ENCODE measurements at regions not wholly inside any gene's neighbourhood (a gene's known extent, or its start where the extent isn't known, plus 50 kb on each side); places are given as distances from the start of the nearest gene placed in this dataset.

- H3K4me3 ChIP-seq (ENCODE audit: low read depth, low read length) = no peak overlapping the region
- TF ChIP-seq CTCF (IDR thresholded peaks at IDR 0.05; ENCODE audit: control insufficient read depth, extremely low read depth, insufficient read depth) = no peak
These were observed 82.5 kb downstream of the PALM2AKAP2 start for GRCh38 chr9:109862452-109862851.

GRCh38 chr9:109863961-109864360, 84.0 kb downstream of the PALM2AKAP2 start:
- no peak for DNase-seq (ENCODE audit: low read depth)
- H3K4me3 ChIP-seq (ENCODE audit: low read depth, low read length) = no peak overlapping the region
- no peak for TF ChIP-seq CTCF (IDR thresholded peaks at IDR 0.05; ENCODE audit: control insufficient read depth, extremely low read depth, insufficient read depth)

More at GRCh38 chr9:109862452-109862851, 82.5 kb downstream of the PALM2AKAP2 start:
- DNase-seq (ENCODE audit: low read depth) = no peak

GRCh38 chr9:109865521-109865920, 85.5 kb downstream of the PALM2AKAP2 start:
- TF ChIP-seq CTCF (IDR thresholded peaks at IDR 0.05; ENCODE audit: control insufficient read depth, extremely low read depth, insufficient read depth) = no peak
- DNase-seq (ENCODE audit: low read depth) = no peak
- H3K4me3 ChIP-seq (ENCODE audit: low read depth, low read length) = no peak overlapping the region

GRCh38 chr9:109868207-109868606, 88.2 kb downstream of the PALM2AKAP2 start:
- DNase-seq (ENCODE audit: low read depth) = no peak
- no peak for TF ChIP-seq CTCF (IDR thresholded peaks at IDR 0.05; ENCODE audit: control insufficient read depth, extremely low read depth, insufficient read depth)
- H3K4me3 ChIP-seq (ENCODE audit: low read depth, low read length) = no peak overlapping the region

GRCh38 chr9:109868722-109869121, 88.7 kb downstream of the PALM2AKAP2 start:
- DNase-seq (ENCODE audit: low read depth) = no peak
- H3K4me3 ChIP-seq (ENCODE audit: low read depth, low read length) = no peak overlapping the region
- no peak for TF ChIP-seq CTCF (IDR thresholded peaks at IDR 0.05; ENCODE audit: control insufficient read depth, extremely low read depth, insufficient read depth)

GRCh38 chr9:109870365-109870764, 90.4 kb downstream of the PALM2AKAP2 start:
- no peak for DNase-seq (ENCODE audit: low read depth)
- no peak overlapping the region for H3K4me3 ChIP-seq (ENCODE audit: low read depth, low read length)
- no peak for TF ChIP-seq CTCF (IDR thresholded peaks at IDR 0.05; ENCODE audit: control insufficient read depth, extremely low read depth, insufficient read depth)

- no peak for DNase-seq (ENCODE audit: low read depth)
- no peak for TF ChIP-seq CTCF (IDR thresholded peaks at IDR 0.05; ENCODE audit: control insufficient read depth, extremely low read depth, insufficient read depth)
- no peak overlapping the region for H3K4me3 ChIP-seq (ENCODE audit: low read depth, low read length)
These were observed 92.9 kb downstream of the PALM2AKAP2 start for GRCh38 chr9:109872901-109873300.

Data from LNCaP clone FGC (cell line).